EH (cell line): ENCODE measurements at regions not wholly inside any gene's neighbourhood (a gene's known extent, or its start where the extent isn't known, plus 50 kb on each side); places are given as distances from the start of the nearest gene placed in this dataset.
"Not testable (repeated sequence)": the region's sequence is repeated elsewhere in the genome, so short reads cannot be mapped to it uniquely, and the experiment has no call there.

Experiments
- DNase-seq: peaks from one replicate; pipeline ENCODE4 v3.0.0-alpha.2; 2015; ENCODE audit warnings: low read depth

- no peak for DNase-seq
These were observed 498.4 kb downstream of the STK39 start for GRCh38 chr2:167749016-167749415.

DNA sequence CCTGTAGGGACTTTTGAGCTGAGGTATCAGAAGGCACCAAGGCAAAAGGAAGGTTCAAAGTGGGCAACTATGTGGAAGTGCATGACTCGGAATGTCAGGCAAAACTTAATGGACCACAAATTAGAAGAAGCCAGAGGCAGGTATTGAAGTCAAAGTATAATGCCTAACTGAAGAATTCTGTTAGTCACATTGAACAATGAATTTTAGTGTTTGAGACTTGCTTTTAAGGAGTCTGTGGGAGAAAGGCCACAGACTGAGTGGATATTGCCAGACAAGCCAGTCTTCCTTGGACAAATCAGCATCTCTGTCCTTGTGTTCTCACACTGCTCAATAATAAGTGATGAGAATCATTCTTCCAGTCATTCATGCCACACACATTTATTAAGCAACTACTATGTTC, 498.9 kb downstream of the STK39 start:
- DNase-seq = no peak

DNA sequence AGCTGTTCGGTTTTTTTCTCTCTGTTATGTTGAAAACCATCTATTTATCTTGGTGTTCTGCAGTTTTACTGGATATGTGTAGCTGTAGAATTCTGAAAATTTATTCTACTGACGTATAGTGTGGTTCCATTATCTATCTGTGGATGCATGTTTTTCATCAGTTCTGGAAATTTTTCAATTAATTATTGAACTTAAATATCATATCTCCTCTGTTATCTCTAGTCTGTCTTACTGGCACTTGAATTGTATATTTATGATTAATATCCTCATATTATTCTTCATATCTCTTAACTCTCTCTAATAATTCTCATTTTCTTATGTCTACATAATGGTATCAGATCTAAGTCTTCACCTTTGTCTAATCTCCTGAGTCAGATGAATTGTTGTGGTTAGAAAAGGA, 501.7 kb downstream of the STK39 start:
- no peak for DNase-seq

- not testable (repeated sequence) for DNase-seq
These were observed 507.5 kb downstream of the STK39 start for GRCh38 chr2:167739921-167740320.

DNA sequence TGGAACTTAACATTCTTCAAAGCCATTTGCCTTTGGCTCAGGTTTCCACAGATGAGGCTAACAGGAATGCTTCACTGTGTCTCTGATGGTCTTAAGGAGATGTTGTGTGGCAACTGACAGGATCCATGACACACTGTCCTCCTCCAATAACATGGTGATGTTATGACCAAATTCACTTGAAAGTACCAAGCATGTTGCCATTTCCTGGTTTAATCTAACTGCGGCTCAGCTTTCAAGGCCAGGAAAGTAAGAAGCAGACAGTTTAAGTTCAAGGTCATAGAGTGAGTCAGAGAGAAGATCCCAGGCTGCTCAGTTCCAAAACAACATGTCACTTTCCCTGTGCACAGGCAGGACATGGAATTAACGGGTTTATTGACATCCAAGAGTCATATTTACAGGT, 513.6 kb downstream of the STK39 start:
- DNase-seq = no peak

GRCh38 chr2:167732326-167732725, 515.1 kb downstream of the STK39 start:
- DNase-seq = no peak

- DNase-seq = no peak
These were observed 517.5 kb downstream of the STK39 start for GRCh38 chr2:167729911-167730310.

DNA sequence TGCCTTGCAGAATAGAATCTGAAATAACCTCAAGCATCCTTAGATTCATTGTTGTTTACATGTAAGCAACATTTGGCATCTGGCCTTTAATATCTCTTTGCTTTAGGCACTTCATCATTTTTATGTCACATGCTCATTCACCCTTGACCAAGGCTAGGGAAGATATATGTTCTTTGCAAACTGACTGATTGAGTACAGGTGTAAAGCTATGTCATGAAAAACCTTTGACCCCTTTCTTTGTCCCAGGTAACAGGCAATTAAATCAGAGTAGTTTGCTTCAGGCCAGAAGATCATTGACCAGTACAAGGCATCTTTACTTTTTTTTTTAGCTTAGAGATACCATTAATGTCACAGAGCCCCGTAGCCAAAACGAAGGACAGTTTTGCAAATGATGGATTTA, 520.6 kb downstream of the STK39 start:
- DNase-seq = no peak

DNA sequence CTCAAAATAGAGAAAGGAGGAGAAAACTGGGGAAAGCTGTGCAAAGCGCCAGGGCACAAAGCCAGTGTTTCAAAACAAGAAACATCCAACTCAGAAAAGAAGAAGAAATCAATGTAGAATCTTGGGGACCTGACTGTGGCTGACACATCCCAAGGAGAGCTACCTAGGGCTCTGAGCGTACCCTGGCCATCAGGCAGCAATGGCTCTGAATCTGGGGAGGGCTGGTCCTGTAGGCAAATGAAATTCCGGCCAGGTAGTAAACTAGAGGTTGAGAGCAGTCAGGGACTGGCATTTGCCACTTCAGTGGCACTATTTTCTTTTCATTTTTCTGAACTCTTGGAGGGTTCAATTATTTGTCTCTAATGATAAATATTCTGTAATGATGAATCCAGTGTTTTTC, 525.8 kb downstream of the STK39 start:
- no peak for DNase-seq

GRCh38 chr2:167719410-167719809, 528.0 kb downstream of the STK39 start:
- no peak for DNase-seq

DNA sequence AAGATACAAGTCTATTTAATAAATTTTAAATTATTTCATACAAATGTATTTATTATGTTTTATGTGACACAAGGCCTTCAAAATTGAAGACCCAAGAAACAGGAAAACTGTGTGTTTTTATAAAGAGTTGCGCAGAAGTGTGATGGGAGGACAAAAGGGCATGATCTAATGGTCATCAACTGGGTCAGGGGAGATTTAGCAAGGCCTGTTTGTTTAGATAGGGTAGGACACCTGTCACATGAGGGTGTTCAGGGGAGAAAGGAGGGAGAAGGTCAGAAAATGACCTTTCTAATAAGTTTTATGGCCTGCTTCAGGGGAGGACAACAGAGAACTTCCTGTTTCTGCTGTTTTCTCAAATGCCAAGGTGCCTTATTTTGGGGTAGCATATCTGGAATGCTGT, 528.8 kb downstream of the STK39 start:
- DNase-seq = no peak

DNA sequence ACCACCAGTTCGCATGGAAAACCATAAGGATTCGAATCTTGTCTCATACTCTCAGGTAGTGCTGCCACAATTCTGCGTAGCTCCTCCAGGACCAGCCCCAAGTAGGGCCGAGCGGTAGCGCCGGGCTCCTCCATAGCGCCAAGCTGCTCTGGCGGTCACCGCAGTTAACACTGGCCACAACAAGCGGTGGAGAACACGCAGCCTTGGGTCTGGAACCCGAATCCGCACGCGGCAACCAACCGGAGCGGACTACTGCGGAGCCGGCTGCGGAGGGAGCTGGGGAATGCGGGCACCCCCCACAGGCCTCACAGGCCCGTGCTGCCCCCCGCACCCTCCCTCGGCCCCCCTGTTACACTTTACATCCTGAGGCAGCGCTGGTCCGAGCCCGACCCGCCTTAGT, 531.5 kb downstream of the STK39 start:
- DNase-seq = no peak

- DNase-seq = not testable (repeated sequence)
These were observed 531.9 kb downstream of the STK39 start for GRCh38 chr2:167715498-167715897.

- DNase-seq = no peak
These were observed 535.1 kb downstream of the STK39 start for GRCh38 chr2:167712275-167712674.

- DNase-seq = no peak
These were observed 538.4 kb downstream of the STK39 start for GRCh38 chr2:167708998-167709397.

- no peak for DNase-seq
These were observed 540.6 kb downstream of the STK39 start for GRCh38 chr2:167706800-167707199.

DNA sequence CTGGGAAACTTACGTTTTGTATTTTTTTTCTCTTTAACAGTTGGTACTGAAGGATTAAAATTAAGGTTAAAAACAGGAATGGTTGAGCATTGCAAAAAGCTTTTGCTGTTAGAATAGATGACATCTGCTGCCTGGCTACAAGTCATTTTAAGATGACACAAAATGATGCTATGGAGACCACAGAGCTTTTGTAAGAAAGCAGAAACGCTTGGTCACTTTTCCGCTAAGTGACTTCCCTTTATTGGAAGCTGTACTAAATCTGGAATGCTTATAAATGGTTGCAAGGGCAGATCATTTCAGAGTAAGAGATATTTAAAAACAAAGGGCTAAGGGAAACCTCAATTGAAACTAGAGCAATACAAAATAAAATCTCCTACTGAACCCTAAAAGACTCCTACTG, 544.0 kb downstream of the STK39 start:
- DNase-seq = no peak

GRCh38 chr2:167702227-167702626, 545.2 kb downstream of the STK39 start:
- no peak for DNase-seq

- DNase-seq = no peak
These were observed 545.7 kb downstream of the STK39 start for GRCh38 chr2:167701651-167702050.

DNA sequence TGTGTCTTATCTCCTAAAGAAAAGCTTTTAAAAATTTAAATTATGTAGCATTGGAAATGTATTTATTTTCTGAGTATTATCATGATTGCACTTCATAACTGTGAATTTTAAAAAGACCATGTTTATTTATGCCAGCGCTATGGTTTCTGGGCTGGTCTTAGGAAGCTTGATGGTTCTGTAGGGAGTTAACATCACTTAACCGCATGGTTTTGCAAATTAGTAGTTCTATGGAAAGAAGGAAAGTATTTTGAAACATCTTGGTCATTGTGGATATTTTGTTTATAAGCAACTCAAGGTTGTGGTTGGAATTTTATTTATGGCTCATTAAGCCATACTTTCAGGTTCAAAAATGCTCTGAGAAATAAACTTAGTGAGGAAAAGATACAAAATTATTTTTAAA, 549.4 kb downstream of the STK39 start:
- no peak for DNase-seq

- DNase-seq = no peak
These were observed 550.2 kb downstream of the STK39 start for GRCh38 chr2:167697194-167697593.

- DNase-seq = no peak
These were observed 554.5 kb downstream of the STK39 start for GRCh38 chr2:167692936-167693335.

DNA sequence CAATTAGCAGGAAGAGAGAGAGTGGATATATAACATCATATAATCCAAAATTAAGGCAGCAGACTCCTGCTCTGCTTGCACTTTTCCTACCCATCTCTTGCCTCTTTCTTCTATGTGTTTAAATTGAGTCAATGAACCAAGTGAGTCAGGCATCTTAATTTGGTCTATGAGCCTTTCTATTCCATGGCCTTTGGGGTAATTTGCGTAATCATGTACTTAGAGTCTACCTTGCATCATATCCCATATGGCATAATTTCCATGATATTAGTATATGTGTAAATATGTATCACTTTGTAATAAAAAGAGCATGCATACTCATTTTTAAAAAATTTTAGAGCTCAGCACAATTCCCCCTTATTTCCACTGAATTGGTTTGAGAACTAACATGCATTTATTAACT, 555.2 kb downstream of the STK39 start:
- no peak for DNase-seq

GRCh38 chr2:167689444-167689843, 558.0 kb downstream of the STK39 start:
- no peak for DNase-seq

GRCh38 chr2:167686691-167687090, 560.7 kb downstream of the STK39 start:
- no peak for DNase-seq
